Stimulated activated CD8-positive, alpha-beta memory T cell treated with anti-CD3 and anti-CD28 coated beads, Interleukin-15, amount 100 ng/mL, for 4 hours (primary cell): ENCODE measurements at regions not wholly inside any gene's neighbourhood (a gene's known extent, or its start where the extent isn't known, plus 50 kb on each side); places are given as distances from the start of the nearest gene placed in this dataset.
"Not testable (repeated sequence)": the region's sequence is repeated elsewhere in the genome, so short reads cannot be mapped to it uniquely, and the experiment has no call there.

Experiments
- DNase-seq, 2 donors: peaks; one replicate each; pipeline ENCODE4 v3.0.0-alpha.2; 2020; ENCODE audit warnings: low read depth in 2 of 2

DNA sequence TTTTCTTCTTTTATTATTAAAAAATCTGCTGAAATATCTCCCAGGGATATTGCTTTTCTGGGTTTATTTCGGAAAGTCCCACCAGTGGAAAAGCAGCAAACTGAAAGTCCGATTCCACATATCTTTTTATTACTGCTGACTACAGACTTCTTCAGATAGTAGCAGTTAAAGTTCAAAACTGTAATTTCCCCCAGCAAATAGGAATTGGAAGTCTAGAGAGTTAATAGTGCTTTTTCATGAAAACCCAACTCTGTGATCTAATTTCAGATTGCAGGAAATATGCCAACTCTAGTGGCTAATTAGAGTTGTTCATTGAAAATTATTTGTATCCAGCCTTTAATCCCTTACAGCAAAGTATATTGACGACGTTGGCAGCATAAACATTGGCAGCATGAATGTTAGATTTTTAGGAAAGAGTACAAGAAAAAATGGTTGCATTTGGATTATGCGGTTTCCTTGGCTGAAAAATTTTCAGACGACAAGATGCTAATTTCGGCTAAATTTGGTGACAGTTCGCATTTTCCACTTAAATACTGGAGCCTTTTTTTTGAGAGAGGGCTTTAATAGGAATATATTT, 472.9 kb upstream of the CBLB start:
- DNase-seq, result no peak

DNA sequence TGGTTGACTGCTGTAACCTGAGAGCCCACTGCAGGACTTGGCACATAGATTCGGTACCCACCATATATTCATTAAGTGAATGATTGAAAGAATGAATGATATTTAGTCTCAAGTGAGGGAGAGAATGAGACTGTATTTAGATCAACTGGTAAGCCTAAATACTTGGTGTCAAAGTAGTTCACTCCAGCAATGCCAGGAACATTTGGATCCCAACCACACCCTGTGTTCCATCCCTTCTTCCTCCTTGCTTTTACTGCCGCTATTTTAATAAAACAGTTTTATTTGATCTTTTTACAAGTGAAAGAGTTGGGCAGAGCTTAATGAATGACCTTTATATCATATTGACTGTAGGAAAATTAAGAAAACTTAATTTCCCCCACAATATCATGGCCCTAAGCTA, 473.6 kb upstream of the CBLB start:
- DNase-seq, result no peak

DNA sequence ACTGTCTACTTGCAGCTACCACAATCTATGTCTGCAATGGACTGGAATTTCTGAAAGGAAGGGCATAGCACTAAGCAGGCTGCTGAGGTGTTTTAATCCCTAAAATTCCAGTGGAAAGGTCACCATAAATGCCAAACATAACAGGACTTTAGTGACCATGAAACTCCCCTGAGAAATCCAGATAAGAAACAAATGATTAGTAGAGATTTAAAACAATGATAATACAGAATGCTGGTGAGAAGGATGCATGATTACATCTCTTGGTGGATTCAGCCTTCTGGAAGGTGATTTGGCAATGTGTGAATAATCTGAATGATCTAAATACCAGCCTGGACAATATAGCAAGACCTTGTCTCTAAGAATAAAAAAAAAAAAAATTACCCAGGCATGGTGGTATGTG, 475.0 kb upstream of the CBLB start:
- DNase-seq, result no peak

DNA sequence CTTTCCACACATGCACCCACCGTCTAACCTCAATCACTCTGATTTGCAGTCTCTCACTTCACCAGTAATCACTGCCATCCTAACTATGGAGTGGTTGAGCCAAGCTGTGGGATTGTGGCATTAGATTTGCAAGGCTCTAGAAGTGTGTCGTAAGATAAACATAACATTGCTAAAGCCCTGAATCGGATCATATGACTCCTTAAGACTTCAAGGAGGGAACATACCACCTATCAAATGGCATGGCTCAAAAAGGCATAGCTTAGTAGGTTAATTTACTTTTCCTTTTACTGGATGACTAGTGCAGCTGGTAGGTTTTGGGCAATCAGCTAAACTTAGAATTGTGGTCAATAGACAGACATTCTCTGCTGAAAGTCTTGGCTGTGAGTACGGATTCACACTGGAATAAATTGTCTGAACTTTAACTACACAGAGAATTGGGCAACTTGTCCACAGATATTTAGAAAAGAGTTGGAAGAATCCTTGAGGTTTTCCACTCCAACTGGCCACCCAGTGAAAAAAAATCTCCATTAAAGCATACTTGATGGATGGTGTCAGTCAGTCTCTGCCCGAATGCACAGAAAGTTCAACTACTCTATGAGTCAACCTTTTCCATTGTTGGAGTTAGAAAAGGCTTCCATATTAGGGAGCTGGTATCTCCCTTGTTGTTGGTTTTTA, 476.7 kb upstream of the CBLB start:
- DNase-seq, result no peak

DNA sequence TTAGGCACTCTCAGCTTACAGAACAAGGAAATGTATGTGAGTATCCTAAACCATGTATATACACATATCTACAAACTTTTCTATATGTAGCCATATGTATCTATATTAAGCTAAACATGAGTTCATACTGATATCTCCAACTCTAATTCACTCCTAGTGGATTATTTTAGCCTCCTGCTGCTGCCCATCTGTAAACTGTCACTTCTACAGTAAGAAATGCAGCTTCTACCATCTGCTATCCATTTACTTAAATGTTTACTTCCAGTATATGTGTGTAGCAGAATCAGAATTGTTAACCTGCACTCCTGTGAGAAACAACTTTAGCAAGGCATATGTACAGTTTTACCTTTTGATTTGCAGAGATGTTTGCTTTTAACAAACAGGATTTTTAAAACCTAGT, 478.5 kb upstream of the CBLB start:
- DNase-seq, result no peak

DNA sequence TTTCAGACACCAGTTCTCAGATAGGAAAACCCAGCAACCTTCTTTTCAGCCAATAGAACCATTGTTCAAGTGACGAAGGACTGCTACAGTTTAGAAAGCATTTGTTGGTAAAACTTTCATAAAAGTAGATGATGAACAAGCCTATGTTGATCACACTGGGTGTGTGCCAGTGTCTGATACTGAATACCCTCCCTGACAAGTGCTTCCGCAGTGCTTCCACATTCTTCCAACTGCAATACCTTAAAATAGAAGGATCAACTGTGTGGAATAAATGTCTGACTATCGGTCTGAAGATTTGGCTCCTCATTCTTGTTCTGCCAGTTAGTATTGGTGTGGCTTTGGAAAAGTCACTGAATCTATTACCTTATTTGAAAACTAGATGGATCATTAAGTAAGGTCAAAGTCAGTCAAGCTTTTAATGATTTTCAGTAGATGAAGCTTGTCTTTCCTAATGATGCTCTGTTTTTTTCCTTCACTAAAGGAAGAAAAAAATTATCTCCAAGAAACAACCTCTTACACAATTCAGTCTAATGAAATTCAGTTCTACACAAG, 479.4 kb upstream of the CBLB start:
- no peak for DNase-seq

DNA sequence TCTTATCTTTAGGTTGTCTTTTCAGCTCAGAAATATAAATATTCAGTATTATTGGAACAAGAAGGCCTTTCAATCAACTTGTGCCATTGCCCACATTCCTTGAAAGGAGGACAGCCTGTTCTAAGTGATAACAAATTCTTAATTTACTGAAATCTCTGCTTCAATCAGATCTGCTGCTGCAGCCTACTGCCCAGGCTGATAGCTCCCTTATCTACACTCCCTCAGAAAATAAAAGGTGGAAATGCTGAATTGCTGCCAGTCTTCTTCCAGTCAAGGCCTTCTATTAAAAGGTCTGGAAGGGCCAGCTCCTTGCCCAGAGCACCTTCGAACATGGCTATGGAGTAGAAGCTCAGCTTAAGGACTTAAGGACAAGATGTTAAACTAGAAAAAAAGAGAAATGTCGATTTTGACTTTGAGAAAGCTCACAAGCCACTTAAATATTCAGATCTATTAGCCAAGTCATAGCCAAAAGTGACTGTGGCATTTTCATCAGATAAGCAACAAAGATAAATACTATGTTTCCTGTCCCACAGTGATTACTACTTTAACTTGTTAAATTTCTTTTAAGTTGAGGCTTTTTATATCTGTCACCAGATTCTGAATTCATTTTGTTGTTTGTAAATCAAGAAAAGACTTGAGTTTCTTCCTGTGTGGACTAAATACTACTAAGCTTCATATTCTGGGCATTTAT, 480.5 kb upstream of the CBLB start:
- DNase-seq, result no peak

DNA sequence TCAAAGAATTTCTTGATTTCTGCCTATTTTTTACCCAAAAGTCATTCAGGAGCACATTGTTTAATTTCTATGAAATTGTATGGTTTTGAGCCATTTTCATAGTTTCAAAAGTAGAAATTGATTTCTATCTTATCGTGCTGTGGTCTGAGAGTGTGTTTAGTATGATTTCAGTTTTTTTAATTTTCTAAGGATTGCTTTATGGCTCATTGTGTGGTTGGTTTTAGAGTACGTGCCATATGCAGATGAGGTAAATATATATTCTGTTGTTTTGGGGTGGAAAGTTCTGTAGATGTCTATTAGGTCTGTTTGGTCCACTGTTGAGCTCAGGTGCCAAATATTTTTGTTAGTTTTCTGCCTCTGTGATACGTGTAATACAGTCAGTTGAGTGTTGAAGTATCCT, 487.1 kb upstream of the CBLB start:
- no peak for DNase-seq

DNA sequence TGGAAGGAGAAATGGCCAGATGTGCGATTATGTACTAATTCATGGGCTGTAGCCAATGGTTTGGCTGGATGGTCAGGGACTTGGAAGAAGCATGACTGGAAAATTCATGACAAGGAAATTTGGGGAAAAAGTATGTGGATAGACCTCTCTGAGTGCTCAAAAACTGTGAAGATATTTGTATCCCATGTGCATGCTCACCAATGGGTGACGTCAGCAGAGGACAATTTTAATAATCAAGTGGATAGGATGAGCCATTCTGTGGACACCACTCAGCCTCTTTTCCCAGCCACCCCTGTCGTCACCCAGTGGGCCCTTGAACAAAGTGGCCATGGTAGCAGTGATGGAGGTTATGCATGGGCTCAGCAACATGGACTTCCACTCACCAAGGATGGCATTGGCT, 490.9 kb upstream of the CBLB start:
- DNase-seq, result no peak

DNA sequence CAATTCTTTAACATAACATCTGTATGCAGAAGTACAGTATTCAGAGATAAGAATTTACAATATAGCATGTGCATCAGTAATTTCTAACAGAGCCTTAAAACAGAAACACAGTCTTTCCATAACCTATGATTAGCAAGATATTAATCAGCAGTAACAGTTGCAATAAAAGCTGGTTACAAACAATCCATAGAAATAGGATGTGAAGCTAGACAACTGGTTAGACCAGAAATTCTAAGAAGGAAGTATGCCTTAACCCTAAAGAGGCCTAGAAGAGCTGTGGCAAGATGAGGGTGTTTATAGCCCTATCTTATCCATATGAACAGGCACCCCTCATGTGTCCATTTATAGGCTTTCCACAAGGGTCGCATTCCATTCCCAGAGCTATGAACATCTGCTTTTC, 492.1 kb upstream of the CBLB start:
- not testable (repeated sequence) for DNase-seq

DNA sequence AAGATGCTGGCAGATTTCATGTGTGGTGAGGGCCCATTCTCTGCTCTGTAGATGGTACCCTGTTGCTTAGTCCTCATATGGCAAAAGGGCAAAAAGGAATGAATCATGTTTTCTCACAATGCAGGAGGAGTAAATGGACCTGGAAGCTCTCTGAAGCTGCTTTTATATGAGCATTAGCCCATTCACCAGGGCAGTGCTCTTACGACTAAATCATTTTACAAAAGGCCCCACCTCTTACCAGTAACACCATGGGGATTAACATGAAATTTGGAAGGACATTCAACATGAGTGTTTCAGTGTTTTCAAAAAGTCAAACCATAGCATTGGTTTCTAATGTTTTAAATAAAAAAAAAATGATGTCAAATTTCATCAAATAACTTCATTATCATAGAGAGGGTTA, 495.7 kb upstream of the CBLB start:
- no peak for DNase-seq

DNA sequence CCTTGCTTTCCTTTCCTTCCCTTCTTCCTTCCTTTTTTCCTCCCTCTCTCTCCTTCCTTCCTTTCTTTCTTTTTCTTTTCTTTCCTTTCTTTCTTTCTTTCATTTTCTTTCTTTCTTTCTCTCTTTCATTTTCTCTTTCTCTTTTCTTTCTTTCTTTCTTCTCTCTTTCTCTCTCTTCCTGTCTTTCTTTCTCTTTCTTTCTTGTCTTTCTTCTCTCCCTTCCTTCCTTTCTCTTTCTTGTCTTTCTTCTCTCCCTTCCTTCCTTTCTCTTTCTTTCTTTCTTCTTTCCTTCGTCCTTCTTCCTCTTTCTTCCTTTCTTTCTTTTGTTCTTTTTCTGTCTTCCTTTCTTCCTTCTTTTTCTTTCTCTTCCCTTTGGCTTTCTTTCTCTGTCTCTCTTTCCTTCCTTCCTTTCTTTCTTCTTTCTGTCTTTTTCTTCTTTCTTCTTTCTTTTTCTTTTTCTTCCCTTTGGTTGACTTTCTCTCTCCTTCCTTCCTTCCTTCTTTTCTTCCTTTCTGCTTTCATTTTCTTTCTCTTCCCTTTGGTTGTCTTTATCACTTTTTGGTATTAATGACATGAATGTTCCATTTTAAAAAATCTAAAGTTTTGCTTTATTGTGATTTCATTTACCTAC, 496.4 kb upstream of the CBLB start:
- no peak for DNase-seq

DNA sequence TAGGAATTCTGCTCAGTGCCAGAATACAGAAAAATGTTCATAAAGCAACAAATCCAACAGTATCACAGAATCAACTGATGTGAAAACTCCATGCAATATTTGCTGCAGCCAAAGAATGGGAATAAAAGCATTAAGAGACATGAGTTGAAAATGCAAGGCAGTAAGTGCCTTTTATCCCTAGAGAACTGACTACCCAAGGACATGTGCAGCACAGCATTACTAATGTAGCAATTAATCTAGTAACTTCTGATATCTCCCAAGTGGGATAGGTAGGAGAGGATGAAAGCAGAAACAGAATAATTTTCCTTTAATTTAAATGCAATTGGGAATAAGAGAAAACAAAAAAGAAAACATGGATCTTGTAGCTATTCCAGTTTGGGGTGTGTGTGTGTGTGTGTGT, 497.5 kb upstream of the CBLB start:
- no peak for DNase-seq

DNA sequence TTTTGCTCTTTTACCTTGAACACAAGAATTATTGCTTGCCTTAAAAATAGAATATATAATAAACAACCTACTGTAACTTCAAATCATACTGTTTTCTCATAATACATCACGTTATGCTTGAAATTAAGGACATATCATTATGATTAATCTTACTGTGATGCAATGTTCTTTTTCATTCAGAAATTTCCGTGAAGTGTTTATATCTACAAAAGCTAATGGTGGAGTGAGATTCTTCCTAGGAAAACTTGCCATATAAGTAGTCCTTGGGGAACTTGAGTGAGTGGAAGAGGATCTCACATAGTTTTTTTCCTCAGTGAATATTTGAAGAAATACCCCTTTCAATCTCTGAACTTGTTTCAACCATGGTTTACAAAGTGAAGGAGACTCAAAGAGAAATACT, 498.7 kb upstream of the CBLB start:
- DNase-seq, result no peak

DNA sequence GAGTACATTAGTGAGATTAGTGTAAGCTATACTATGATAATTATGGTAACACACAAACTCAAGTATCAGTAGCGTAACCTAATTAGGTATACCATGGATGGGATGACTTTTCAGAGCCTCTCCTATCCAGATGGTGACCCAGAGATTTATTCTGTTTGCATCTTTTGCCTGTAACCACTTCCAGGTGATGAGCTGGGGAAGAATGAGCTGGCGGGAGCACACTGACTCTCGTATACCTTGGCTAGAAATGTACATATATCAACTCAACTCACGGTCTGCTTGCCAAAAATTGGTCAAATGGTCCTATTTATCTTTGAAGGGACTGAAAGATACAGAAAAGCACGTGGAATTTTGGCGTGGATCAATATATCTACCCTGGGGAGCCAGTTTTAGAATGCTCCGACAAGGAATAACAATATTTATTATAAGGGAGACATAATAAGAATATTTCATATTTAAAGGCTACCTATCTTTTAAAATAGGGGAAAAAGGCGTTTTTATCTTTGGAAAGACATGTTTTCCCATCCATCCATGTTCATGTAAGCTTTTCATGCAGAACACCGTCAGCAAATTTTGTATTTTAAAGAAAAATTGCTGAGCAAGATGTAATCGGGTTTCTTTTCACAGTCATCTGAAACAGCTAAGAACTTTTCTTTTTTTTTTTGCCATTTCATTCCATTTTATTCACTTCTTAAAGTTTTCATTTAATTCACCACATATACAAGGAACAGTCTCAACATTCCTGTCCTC, 502.6 kb upstream of the CBLB start:
- no peak for DNase-seq

DNA sequence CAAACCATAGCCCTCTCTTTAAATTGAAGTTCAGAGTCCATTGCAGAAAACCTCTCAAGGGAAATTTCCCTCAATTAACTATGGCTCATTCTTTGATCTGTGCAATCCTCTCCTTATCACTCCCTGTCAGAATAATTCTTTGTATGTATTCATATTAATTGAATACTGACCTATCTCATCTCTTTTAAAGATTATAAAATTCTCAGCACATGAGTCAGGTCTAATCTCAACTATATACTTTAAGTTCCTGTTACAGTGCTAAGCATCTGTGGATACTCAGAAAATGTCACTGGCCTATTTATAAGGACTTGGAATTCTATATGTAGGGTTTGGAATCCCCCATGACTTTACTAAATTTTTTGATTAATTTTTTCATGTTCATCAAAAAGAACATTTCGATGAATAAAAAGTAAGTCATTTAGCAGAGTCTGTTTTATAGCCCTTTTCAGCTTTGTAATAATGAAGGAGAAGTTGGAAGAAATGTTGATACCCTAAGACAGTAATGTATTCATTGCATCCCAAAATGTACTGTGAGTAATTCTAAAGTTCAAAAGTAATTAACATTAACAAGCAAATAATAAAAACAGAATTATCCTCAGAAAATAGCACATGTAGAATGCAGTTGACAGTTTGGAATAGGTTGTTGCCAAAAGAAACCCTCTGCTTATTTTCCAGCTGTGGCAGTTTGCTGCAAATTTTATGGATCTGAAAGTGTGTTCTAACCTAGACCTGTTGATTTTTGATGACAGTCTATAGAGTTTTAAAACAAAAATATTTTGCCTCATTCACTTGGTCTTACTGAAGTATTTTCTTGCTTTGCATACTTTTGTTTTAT, 503.4 kb upstream of the CBLB start:
- no peak for DNase-seq

DNA sequence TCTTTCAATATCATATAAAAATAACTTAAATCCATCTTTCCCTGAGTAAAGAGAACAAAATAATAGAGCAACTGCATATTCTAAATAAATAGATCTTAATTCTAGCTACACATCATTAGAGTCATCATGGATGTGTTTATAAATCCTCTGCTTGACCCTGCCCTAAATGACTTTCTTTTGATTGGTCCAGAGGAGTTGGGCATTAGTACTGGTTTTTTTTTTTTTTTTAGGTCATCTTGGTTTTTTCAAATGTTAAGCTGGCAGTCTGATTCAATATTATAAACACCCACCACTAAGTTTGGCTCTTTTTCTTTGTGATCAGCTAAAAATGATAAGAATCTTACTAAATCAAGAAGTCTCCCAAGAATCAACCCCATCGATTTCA, 504.0 kb upstream of the CBLB start:
- no peak for DNase-seq

DNA sequence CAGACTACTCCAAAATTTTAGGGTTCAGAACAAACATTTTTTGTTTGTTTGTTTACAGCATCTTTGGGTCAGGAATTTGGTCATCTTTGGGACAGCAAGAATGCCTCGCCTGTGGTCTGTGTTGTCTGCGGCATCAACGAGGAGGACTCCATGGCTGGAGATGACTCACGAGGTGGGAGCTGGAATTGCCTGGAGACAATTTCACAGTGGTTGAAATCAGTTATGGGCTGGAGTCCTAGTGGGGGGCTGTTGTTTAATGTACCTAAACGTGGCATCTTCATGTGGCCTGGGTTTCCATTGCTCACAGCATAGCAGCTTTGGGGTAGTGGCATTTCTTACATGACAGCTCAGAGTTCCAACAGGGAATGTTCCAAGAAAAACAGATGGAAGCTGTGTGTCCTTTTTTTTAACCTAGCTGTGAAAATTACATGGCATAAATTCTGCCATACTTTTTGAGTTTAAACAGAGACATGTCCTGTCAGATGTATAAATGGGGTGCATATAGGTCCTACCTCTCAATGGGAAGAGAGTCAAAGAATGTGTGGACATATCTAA, 507.3 kb upstream of the CBLB start:
- no peak for DNase-seq

DNA sequence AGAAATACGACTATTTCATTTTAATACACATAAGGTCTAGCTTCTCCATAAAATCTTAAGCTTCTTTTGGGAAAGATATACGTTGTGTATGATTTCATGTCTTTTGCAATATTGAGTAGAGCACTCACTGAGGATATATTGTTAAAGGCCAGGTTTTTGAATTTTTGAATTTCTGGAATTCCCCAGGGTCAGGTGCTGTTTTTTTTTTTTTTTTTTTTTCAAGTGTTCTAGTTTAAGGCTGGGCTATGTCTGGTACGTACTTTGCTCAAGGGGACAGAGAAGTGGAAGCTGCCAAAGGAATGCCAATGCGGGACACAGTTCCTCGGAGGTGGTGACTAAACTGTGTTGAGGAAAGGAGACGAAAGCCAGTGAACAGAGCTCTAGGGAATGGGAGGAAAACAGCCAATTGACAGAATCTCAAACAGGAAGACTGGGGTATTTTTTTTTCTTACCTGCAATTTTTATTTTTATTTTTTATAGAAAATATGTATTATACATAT, 510.5 kb upstream of the CBLB start:
- DNase-seq, result no peak

DNA sequence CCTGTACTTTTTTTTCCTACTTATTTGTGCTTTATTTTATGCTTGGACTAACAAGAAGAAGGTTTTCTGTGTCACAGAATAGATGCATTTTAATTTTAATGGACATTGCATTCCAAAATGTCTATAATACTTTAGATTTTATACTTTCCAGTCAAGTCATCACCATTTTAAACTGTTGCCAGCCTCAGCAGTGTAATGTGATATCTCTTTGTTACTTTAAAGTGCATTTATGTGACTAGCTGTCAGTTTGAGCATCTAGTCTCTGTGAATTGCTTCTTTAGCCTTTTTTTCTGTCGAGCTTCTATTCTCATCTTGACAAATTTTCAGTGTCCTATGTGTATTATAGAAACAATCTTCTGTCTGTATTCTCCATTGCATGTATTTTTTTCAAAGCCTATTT, 511.4 kb upstream of the CBLB start:
- DNase-seq, result no peak
